NCI-H1436 treated with DMSO at 0.1 percent for 48 hours (cell line): ENCODE measurements at regions not wholly inside any gene's neighbourhood (a gene's known extent, or its start where the extent isn't known, plus 50 kb on each side); places are given as distances from the start of the nearest gene placed in this dataset.

Experiments
- DNase-seq: peaks from one replicate; lab custom pipeline; 2025; lab: John Stamatoyannopoulos, UW

DNA sequence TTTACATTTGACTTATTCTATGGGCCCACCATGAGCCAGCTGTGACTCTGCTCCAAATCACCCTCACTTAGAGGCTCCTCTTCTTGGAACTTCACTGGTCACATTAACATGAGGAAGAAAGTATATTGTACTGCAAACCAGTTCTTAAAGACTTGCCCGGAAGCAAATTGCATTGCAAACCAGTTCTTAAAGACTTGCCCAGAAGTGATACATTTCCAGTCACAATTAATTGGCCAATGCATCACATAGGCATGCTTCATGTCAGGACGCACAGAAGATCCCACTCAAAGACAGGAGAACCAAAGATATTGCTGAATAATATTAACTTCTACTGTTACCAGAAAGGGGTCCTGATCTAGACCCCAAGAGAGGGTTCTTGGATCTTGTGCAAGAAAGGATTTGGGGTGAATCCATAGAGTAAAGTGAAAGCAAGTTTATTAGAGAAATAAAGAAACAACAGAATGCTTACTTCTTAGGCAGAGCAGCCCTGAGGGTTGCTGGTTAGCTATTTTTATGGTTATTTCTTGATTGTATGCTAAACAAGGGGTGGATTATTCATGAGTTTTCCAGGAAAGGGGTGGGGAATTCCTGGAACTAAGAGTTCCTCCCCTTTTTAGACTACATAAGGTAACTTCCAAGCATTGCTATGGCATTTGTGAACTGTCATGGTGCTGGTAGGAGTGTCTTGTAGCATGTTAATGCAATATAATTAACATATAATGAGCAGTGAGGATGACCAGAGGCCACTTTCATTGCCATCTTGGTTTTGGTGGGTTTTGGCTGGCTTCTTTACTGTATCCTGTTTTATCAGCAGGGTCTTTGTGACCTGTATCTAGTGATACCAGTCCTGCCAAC, 54.6 kb upstream of the HCCS start:
- DNase-seq: no peak

GRCh38 chrX:11059933-11060332, 51.2 kb upstream of the HCCS start:
- DNase-seq: no peak
